K562 (cell line): ENCODE measurements at regions not wholly inside any gene's neighbourhood (a gene's known extent, or its start where the extent isn't known, plus 50 kb on each side); places are given as distances from the start of the nearest gene placed in this dataset.

Experiments used
- ARID4B ChIP-seq: sonication (generic); formaldehyde crosslinking; IDR thresholded peaks from 2 replicates; pipeline ENCODE4 v1.8.0; 2022; ENCODE audit warnings: mild to moderate bottlenecking, missing genetic modification reagents
- CBFB ChIP-seq: sonication (generic); formaldehyde crosslinking; IDR thresholded peaks from 2 replicates; pipeline ENCODE4 v1.4.0; 2020; ENCODE audit warnings: mild to moderate bottlenecking, missing genetic modification reagents
- CBX1 ChIP-seq: sonication (generic); IDR thresholded peaks from 2 replicates; pipeline ENCODE4 v1.6.1; 2016; ENCODE audit warnings: antibody characterized with exemption, low read depth, mild to moderate bottlenecking
- ETV5 ChIP-seq: sonication (generic); formaldehyde crosslinking; IDR thresholded peaks from 2 replicates; pipeline ENCODE4 v1.4.0; 2020; ENCODE audit warnings: low read depth, mild to moderate bottlenecking, missing genetic modification reagents
- NELFE ChIP-seq: IDR thresholded peaks from 2 replicates; pipeline ENCODE4 v1.6.1; 2011; ENCODE audit warnings: mild to moderate bottlenecking; ENCODE audit not compliant: insufficient read depth, insufficient read length
- PRDM10 ChIP-seq: fragments of 450-650 bp; IDR thresholded peaks from 2 replicates; pipeline ENCODE4 v1.6.1; 2018; ENCODE audit not compliant: partially characterized antibody
- TAF7 ChIP-seq: fragments of 450-650 bp; IDR thresholded peaks from 2 replicates; pipeline ENCODE4 v1.6.1; 2016; ENCODE audit warnings: missing genetic modification characterization, missing compliant biosample characterization
- TEAD1 ChIP-seq, 2 experiments: fragments of 450-650 bp in 1 of 2; sonication (generic) in 1 of 2; formaldehyde crosslinking; IDR thresholded peaks; 2 replicates each; pipeline versions ENCODE4 v1.4.0 to v1.8.0; 2020 to 2022; ENCODE audit warnings: mild to moderate bottlenecking in 2 of 2, missing genetic modification reagents in 1 of 2
- THAP12 ChIP-seq: fragments of 250-450 bp; sonication (Bioruptor Pico); IDR thresholded peaks from 2 replicates; pipeline ENCODE4 v1.9.0; 2021; ENCODE audit warnings: mild to moderate bottlenecking, inconsistent platforms
- THRB ChIP-seq: fragments of 450-650 bp; formaldehyde crosslinking; conservative IDR thresholded peaks from 2 replicates; pipeline ENCODE4 v1.4.0; 2022; ENCODE audit warnings: mild to moderate bottlenecking, missing genetic modification characterization
- YY1 ChIP-seq, 3 experiments: IDR thresholded peaks; 2 replicates each; pipeline ENCODE4 v1.6.1; 2011; ENCODE audit warnings: low read length in 2 of 3, mild to moderate bottlenecking in 2 of 3, moderate library complexity in 2 of 3, borderline replicate concordance in 1 of 3, control low read depth in 1 of 3, low read depth in 1 of 3; ENCODE audit not compliant: insufficient read depth in 3 of 3, insufficient replicate concordance in 2 of 3, control insufficient read depth in 1 of 3, insufficient read length in 1 of 3; ENCODE audit errors: extremely low read depth in 1 of 3
- ZBTB1 ChIP-seq: sonication (generic); formaldehyde crosslinking; IDR thresholded peaks from 2 replicates; pipeline ENCODE4 v1.8.1; 2023; ENCODE audit warnings: missing genetic modification reagents, low read depth, mild to moderate bottlenecking, borderline replicate concordance
- ZFP1 ChIP-seq: fragments of 450-650 bp; formaldehyde crosslinking; IDR thresholded peaks from 2 replicates; pipeline ENCODE4 v1.4.0; 2020; ENCODE audit warnings: mild to moderate bottlenecking, mixed read lengths
- ZNF324 ChIP-seq: fragments of 250-450 bp; sonication (Bioruptor Pico); IDR thresholded peaks from 2 replicates; pipeline ENCODE4 v1.4.0; 2020; ENCODE audit warnings: mild to moderate bottlenecking
- ZNF384 ChIP-seq: IDR thresholded peaks from 2 replicates; pipeline ENCODE4 v1.6.1; 2012; ENCODE audit warnings: low read depth, low read length, improper control_type of control experiment
- ZNF431 ChIP-seq: sonication (generic); formaldehyde crosslinking; IDR thresholded peaks from 2 replicates; pipeline ENCODE4 v1.8.0; 2022; ENCODE audit warnings: mild to moderate bottlenecking, missing genetic modification reagents
- ZZZ3 ChIP-seq: fragments of 450-650 bp; IDR thresholded peaks from 2 replicates; pipeline ENCODE4 v1.6.1; 2016; ENCODE audit warnings: antibody characterized with exemption, mild to moderate bottlenecking, moderate library complexity

GRCh38 chr11:95706974-95707387 lies 82.6 kb downstream of the FAM76B start (continued):
- TF ChIP-seq YY1 (IDR thresholded peaks at IDR 0.05; ENCODE audit: borderline replicate concordance in 1 of 3, control insufficient read depth in 1 of 3, extremely low read depth in 1 of 3, insufficient read depth in 3 of 3, insufficient read length in 1 of 3, insufficient replicate concordance in 2 of 3, low read depth in 1 of 3, low read length in 2 of 3) (no peak), ZNF431 (CRISPR knock-in tag) (no peak), ZNF324 (no peak), PRDM10 (no peak), TAF7 (tag) (no peak), ZZZ3 (no peak), ETV5 (CRISPR knock-in tag) (no peak), NELFE (no peak), CBFB (CRISPR knock-in tag) (no peak), ARID4B (CRISPR knock-in tag) (no peak), ZNF384 (no peak), TEAD1 (CRISPR knock-in tag; IDR thresholded peaks at IDR 0.05) (no peak), ZFP1 (CRISPR knock-in tag) (no peak), THRB (CRISPR knock-in tag) (no peak), CBX1 (no peak), THAP12 (CRISPR knock-in tag) (no peak), ZBTB1 (no peak)
